ENCODE measurements at regions not wholly inside any gene's neighbourhood (a gene's known extent, or its start where the extent isn't known, plus 50 kb on each side); places are given as distances from the start of the nearest gene placed in this dataset.

DNA sequence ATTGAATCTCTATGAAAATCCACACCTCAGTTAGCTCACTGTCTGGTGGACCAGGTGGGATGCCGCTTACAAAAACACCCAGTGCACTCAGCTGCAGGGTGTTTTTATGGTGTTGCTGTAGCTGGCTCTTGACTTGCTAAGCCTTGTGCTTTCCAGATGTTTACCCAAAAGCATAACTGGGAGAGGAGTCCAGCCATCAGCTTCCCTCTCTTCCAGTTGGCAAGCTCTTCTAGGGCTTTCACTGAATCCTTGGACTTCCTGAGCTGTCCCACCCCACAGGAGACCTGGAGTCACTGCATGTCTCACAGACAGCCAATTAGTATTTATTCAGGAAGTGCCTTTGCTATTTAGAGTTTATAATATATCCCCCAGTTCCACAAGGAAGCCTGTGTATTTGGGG is 210.9 kb downstream of the FNDC1 start:
- TF ChIP-seq, protein P1, sequence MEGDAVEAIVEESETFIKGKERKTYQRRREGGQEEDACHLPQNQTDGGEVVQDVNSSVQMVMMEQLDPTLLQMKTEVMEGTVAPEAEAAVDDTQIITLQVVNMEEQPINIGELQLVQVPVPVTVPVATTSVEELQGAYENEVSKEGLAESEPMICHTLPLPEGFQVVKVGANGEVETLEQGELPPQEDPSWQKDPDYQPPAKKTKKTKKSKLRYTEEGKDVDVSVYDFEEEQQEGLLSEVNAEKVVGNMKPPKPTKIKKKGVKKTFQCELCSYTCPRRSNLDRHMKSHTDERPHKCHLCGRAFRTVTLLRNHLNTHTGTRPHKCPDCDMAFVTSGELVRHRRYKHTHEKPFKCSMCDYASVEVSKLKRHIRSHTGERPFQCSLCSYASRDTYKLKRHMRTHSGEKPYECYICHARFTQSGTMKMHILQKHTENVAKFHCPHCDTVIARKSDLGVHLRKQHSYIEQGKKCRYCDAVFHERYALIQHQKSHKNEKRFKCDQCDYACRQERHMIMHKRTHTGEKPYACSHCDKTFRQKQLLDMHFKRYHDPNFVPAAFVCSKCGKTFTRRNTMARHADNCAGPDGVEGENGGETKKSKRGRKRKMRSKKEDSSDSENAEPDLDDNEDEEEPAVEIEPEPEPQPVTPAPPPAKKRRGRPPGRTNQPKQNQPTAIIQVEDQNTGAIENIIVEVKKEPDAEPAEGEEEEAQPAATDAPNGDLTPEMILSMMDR (IDR thresholded peaks at IDR 0.05) = no peak
- H3K4me3 ChIP-seq = no peak overlapping the region
- no peak for DNase-seq (ENCODE audit: low spot score)
- no peaks in the 10 kb centered on the region for H3K4me1 ChIP-seq
- H3K27ac ChIP-seq = no peak overlapping the region
- H3K27me3 ChIP-seq = no peaks in the 10 kb centered on the region
- no peaks in the 10 kb centered on the region for H3K9me3 ChIP-seq
- H3K36me3 ChIP-seq = no peaks in the 10 kb centered on the region

DNA sequence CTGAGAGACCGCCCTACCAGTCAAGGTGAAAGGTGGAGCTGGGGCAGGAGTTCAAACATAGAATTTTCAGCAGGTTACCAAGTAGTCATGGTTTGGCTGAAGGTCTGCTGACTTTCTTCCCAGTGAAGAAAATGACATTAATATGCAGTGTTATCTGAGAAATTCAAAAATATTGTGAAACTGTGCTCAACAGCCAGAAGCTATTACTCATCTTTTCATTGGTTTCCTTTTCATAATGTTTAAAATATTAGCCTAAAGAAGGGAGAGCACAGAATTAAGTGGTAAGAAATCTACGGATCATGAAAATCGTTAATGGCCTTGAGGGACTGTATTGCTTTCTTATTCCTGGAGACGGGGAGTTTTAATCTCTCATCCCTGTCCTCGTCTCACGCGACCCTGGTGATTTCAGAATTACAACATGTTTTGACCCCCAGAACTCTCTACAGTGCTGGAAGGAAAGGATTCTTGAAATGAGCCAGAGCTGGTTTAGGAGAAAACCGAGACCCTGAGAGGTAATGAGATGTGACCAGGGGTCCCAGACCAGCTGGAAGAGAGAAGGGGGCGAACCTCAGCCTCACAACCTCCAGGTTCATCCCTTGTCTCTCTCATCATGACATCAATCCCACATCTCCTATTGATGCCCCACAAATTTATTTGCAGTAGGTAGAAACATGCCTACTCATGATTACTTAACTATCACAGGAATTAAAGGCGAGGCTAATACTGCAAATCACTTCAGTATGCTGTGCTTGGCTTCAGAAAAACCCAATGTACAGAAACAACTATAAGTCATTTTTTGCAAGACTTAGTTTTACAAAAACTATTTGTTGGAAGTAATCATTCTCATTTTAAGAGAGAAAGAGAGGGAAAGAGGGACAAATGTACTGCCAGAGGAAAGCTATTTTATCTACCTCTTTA is 209.5 kb downstream of the FNDC1 start:
- TF ChIP-seq, protein P1 (IDR thresholded peaks at IDR 0.05) = no peak
- no peak overlapping the region for H3K27ac ChIP-seq
- H3K9me3 ChIP-seq = no peaks in the 10 kb centered on the region
- H3K36me3 ChIP-seq = no peaks in the 10 kb centered on the region
- H3K4me3 ChIP-seq = no peak overlapping the region
- no peak for DNase-seq (ENCODE audit: low spot score)
- no peaks in the 10 kb centered on the region for H3K4me1 ChIP-seq
- no peaks in the 10 kb centered on the region for H3K27me3 ChIP-seq

DNA sequence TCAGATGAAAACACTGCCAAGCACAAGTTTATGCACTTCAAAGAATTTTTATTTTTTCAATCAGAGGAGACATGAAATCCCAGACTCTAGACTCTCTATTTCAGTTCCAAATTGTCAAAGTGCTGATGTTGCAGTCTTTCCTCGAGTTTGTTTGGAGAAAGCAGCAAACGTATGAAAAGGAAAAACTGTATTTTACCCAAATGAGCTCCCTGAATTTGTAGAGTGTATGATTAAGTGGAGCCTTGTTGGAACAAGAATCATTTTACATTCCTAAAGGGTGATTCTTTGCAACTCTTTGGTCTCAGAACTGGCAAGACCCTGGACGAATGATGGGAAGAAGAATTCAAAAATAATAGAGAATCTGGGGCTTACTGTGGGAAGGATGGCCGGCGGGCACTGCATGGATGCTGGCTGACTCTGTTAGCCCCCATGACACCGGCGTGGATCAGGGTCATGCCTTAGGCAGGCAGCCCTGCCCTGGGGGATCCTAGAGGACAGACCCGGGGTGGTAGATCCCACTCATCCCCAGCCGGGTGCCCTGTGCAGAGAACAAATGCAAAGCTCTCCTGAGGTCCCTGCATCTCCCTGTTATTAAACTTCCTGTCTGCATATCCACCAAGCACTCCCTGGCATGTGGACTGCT is 207.4 kb downstream of the FNDC1 start:
- Histone ChIP-seq H3K27me3 (no peaks in the 10 kb centered on the region), H3K9me3 (no peaks in the 10 kb centered on the region), H3K36me3 (no peaks in the 10 kb centered on the region), H3K4me3 (no peak overlapping the region), H3K4me1 (no peaks in the 10 kb centered on the region), H3K27ac (no peak overlapping the region)
- TF ChIP-seq, protein P1 (IDR thresholded peaks at IDR 0.05) = no peak
- DNase-seq (ENCODE audit: low spot score) = no peak

DNA sequence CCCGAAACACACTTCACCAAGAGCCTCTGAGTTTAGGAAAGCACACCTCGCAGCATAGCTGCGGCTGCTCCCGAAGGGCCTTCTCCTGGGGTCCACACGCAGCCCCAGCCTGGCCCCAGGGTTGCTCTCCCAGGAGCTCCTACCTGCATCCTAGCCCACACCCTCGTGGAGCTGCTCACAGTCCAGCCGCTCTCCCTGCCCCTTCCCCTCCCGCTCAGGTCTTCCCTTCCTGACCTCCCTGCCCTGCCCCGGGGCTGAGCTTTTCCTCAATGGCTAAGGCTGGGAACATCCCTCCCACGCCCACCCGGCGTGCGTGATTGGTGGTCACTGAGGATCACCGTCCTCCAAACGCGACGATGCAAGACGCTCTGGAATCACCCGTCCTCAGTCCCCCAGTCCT is 205.8 kb downstream of the FNDC1 start:
- Histone ChIP-seq H3K27me3 (no peaks in the 10 kb centered on the region), H3K27ac (no peak overlapping the region), H3K9me3 (peaks cover 0 to 7% of the 10 kb centered on the region in 2 donors), H3K36me3 (no peaks in the 10 kb centered on the region), H3K4me3 (no peak overlapping the region), H3K4me1 (no peaks in the 10 kb centered on the region)
- DNase-seq (ENCODE audit: low spot score) = no peak
- TF ChIP-seq, protein P1 (IDR thresholded peaks at IDR 0.05) = no peak

DNA sequence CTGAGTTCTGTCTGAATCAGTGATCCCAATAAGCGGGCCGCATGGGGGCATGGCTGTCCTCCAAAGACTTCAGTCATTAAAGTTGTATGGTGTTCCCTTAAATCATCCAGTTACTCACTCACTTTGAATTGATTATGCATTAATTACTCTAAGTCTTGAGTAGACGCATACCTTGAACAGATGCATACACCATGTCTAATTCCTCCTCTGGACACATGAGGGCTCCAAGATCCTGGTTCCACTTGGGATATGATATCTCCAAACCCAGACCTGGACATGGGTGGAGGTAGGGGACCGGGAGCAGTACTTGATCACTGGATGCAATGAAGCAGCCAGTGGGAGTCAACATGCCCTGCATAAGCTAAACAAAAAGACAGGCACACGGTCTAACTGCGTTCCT is 204.5 kb downstream of the FNDC1 start:
- TF ChIP-seq, protein P1 (IDR thresholded peaks at IDR 0.05) = no peak
- H3K27ac ChIP-seq = no peak overlapping the region

More for the DNA sequence above, 204.5 kb downstream of the FNDC1 start:
- DNase-seq (ENCODE audit: low spot score) = no peak
- no peaks in the 10 kb centered on the region for H3K36me3 ChIP-seq
- H3K4me3 ChIP-seq = no peak overlapping the region
- H3K4me1 ChIP-seq = no peaks in the 10 kb centered on the region
- H3K27me3 ChIP-seq = no peaks in the 10 kb centered on the region
- peaks cover 0 to 18% of the 10 kb centered on the region in 2 donors for H3K9me3 ChIP-seq

Data from right atrium auricular region (tissue), 2 donors.